ENCODE measurements at regions not wholly inside any gene's neighbourhood (a gene's known extent, or its start where the extent isn't known, plus 50 kb on each side); places are given as distances from the start of the nearest gene placed in this dataset.

DNA sequence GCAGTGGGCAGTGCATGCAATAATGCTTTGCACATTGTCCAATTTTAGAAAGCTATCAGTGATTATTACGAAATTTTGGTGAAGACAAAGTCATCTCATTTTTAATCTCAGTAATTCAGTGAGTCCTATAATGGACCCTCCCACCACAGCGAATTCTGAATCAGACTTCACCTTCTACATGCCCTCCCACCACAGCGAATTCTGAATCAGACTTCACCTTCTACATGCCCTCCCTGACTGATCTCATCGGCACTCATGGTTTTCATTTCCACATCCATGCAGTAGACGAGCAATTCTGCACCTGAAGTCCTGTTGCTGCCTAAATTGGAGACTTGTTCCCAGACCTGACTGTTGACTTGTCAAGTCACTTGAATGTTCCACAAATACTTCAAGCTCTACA is 522.3 kb downstream of the EIPR1 start:
- H3K36me3 Mint-ChIP-seq: no peaks in the 10 kb centered on the region
- no peak overlapping the region for H3K27ac Mint-ChIP-seq
- H3K27me3 Mint-ChIP-seq: no peaks in the 10 kb centered on the region
- no peaks in the 10 kb centered on the region for H3K9me3 Mint-ChIP-seq
- no peak overlapping the region for H3K4me3 Mint-ChIP-seq
- no peaks in the 10 kb centered on the region for H3K4me1 Mint-ChIP-seq (ENCODE audit: unreplicated experiment)
- DNase-seq (ENCODE audit: extremely low spot score, unreplicated experiment): no peak
- TF ChIP-seq, protein P1, sequence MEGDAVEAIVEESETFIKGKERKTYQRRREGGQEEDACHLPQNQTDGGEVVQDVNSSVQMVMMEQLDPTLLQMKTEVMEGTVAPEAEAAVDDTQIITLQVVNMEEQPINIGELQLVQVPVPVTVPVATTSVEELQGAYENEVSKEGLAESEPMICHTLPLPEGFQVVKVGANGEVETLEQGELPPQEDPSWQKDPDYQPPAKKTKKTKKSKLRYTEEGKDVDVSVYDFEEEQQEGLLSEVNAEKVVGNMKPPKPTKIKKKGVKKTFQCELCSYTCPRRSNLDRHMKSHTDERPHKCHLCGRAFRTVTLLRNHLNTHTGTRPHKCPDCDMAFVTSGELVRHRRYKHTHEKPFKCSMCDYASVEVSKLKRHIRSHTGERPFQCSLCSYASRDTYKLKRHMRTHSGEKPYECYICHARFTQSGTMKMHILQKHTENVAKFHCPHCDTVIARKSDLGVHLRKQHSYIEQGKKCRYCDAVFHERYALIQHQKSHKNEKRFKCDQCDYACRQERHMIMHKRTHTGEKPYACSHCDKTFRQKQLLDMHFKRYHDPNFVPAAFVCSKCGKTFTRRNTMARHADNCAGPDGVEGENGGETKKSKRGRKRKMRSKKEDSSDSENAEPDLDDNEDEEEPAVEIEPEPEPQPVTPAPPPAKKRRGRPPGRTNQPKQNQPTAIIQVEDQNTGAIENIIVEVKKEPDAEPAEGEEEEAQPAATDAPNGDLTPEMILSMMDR (conservative IDR thresholded peaks at IDR 0.05): no peak

DNA sequence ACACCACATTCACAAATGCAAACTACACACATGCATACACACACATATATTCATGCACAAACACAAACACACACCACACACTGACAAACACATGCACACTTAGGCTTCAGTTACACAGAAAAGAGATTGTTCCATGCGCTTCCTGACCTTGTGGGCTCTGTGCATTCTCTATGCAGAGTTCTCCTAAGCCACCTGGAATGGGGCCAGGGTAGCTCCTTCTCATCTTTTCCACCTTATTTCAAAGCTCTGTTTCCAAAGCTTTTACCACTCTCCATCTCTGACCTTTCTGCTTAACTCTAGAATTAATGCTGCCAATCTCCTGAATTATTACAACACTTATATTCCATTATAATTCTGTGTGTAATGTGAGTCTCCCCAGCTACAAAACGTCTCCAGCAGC is 522.3 kb upstream of the MYT1L start:
- H3K4me1 Mint-ChIP-seq (ENCODE audit: unreplicated experiment): no peaks in the 10 kb centered on the region
- H3K9me3 Mint-ChIP-seq: no peaks in the 10 kb centered on the region
- no peak overlapping the region for H3K27ac Mint-ChIP-seq
- DNase-seq (ENCODE audit: extremely low spot score, unreplicated experiment): no peak
- no peaks in the 10 kb centered on the region for H3K27me3 Mint-ChIP-seq
- no peaks in the 10 kb centered on the region for H3K36me3 Mint-ChIP-seq
- TF ChIP-seq, protein P1 (conservative IDR thresholded peaks at IDR 0.05): no peak
- H3K4me3 Mint-ChIP-seq: no peak overlapping the region

DNA sequence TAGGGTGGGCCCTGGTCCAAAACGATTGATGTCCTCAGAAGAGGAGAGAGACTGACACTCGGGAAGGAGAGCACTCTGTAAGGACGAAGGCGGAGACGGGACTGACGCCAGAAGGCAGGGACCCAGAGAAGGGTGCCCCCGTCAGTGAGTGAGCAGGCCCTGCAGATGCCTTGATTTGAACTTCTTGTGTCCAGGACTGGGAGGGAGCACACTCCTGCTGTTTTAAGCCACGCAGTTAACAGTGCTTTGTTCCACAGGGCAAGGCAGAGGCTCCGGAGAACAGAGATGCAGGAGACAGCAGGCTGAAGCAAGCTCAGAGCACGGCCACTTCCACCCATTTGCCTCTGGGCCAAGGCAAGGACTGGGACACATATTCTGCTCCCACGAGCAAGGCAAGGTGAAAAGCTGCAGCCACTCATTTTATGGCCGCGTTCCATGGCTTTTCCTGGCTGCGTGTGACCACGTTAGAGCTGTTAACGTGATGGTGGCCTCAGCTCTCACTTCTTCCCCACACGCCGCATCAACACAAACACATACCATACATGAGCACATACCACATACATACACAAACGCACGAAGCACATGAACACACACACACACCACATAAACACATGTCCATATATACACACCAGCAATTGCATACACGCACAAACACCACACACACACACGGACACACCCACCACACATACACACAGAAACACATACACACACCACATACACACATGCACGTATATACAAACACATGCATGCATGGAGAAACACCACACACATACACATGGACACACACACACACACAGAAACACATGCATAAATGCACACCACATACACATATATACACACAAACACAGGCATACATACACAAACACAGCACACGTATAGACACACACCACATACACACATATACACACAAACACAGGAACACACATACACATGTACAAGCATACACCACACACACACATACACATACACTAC is 521.0 kb upstream of the MYT1L start:
- DNase-seq (ENCODE audit: extremely low spot score, unreplicated experiment): no peak
- Mint-ChIP-seq H3K27me3 (no peaks in the 10 kb centered on the region), H3K4me1 (ENCODE audit: unreplicated experiment) (no peaks in the 10 kb centered on the region), H3K36me3 (no peaks in the 10 kb centered on the region), H3K9me3 (no peaks in the 10 kb centered on the region), H3K27ac (no peak overlapping the region), H3K4me3 (no peak overlapping the region)
- TF ChIP-seq, protein P1 (conservative IDR thresholded peaks at IDR 0.05): no peak

DNA sequence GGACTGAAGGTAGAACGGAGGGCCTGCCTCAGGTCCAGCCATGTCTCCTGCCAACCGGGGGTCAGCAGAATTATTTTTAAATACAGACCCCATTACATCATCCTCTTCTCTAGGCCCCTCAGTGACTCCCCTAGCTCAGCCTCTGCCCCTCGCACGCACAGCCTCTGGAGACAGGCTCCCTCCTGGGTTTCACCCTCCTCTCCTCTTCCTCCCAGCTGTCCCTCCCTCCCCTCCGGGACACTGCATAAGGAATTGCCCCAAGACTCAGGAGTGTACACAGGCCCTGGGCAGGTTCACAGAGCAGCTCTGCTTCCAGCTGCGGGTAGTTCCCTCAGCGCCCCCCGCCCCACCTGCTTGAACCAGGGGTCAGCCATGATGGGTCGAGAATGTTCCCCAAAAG is 520.2 kb upstream of the MYT1L start:
- TF ChIP-seq, protein P1 (conservative IDR thresholded peaks at IDR 0.05): no peak
- no peaks in the 10 kb centered on the region for H3K4me1 Mint-ChIP-seq (ENCODE audit: unreplicated experiment)
- no peaks in the 10 kb centered on the region for H3K9me3 Mint-ChIP-seq
- no peaks in the 10 kb centered on the region for H3K27me3 Mint-ChIP-seq
- H3K36me3 Mint-ChIP-seq: no peaks in the 10 kb centered on the region
- H3K4me3 Mint-ChIP-seq: no peak overlapping the region
- no peak overlapping the region for H3K27ac Mint-ChIP-seq
- no peak for DNase-seq (ENCODE audit: extremely low spot score, unreplicated experiment)

DNA sequence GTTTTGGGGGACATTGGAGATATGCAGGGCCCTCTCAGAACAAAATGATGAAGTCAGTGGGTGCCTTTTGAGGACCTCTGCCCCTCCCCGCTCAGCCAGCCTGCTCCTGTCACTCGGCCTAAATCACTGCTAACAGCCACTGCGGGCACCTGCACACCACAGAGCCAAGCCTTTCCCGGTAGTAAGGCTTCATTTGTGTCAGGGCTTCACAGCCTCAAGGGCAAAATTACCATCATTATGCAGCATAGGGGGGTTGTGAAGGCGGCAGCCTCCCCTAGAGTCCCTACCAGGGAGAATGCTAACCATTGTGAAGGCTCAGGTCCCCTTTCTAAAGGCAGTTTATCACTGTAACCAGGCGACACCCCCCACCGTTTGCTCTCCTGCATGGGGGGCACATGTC is 519.8 kb upstream of the MYT1L start:
- H3K27ac Mint-ChIP-seq: no peak overlapping the region
- DNase-seq (ENCODE audit: extremely low spot score, unreplicated experiment): no peak
- no peaks in the 10 kb centered on the region for H3K9me3 Mint-ChIP-seq
- H3K36me3 Mint-ChIP-seq: no peaks in the 10 kb centered on the region
- no peak overlapping the region for H3K4me3 Mint-ChIP-seq
- TF ChIP-seq, protein P1 (conservative IDR thresholded peaks at IDR 0.05): no peak
- no peaks in the 10 kb centered on the region for H3K27me3 Mint-ChIP-seq
- H3K4me1 Mint-ChIP-seq (ENCODE audit: unreplicated experiment): peaks cover 4% of the 10 kb centered on the region
